HFFc6 (cell line): ENCODE measurements at regions not wholly inside any gene's neighbourhood (a gene's known extent, or its start where the extent isn't known, plus 50 kb on each side); places are given as distances from the start of the nearest gene placed in this dataset.
A peak's percentile ranks its signal among the peaks of the same experiment; 100 is the strongest.

Experiments
- DNase-seq: peaks from one replicate; pipeline ENCODE4 v3.0.0-alpha.2; 2018
- H3K27ac Mint-ChIP-seq: 2 replicates; pipeline ENCODE4 v1.8.0; 2020; ENCODE audit warnings: mild to moderate bottlenecking, mixed read lengths
- H3K27me3 Mint-ChIP-seq: 2 replicates; pipeline ENCODE4 v1.8.0; 2021; ENCODE audit warnings: mild to moderate bottlenecking, moderate library complexity, mixed read lengths; ENCODE audit not compliant: insufficient read depth
- H3K36me3 Mint-ChIP-seq: 2 replicates; pipeline ENCODE4 v1.8.0; 2021; ENCODE audit warnings: low read depth, mixed read lengths
- H3K4me1 Mint-ChIP-seq: 2 replicates; pipeline ENCODE4 v1.8.0; 2020; ENCODE audit warnings: low read depth, mixed read lengths
- H3K4me3 Mint-ChIP-seq: 2 replicates; pipeline ENCODE4 v1.8.0; 2020; ENCODE audit warnings: mild to moderate bottlenecking, moderate library complexity, mixed read lengths
- H3K9me3 Mint-ChIP-seq: 2 replicates; pipeline ENCODE4 v1.8.0; 2020; ENCODE audit warnings: mild to moderate bottlenecking, mixed read lengths
- TF ChIP-seq, protein P1 (sequence below): fragments of 200-600 bp; sonication (generic); IDR thresholded peaks from 2 replicates; pipeline ENCODE4 v1.5.0; 2021; ENCODE audit warnings: antibody characterized with exemption, mild to moderate bottlenecking

DNA sequence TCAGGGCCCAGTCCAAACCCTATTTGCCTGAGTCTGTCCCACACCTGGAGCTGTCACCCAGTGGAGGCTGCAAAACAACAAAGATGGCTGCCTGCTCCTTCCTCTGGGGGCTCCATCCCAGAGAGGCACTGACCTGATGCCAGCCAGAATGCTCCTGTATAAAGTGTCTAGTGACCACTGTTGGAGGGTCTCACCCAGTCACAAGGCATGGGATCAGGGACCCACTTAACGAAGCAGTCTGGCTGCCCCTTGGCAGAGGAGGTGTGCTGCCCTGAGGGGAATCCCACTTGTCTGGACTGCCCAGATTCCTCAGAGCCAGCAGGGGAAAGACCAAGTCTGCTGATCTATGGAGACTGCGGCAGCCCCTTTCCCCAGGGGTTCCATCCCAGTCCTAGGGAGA lies 241.6 kb downstream of the CDH26 start:
- DNase-seq = no peak
- TF ChIP-seq, protein P1, sequence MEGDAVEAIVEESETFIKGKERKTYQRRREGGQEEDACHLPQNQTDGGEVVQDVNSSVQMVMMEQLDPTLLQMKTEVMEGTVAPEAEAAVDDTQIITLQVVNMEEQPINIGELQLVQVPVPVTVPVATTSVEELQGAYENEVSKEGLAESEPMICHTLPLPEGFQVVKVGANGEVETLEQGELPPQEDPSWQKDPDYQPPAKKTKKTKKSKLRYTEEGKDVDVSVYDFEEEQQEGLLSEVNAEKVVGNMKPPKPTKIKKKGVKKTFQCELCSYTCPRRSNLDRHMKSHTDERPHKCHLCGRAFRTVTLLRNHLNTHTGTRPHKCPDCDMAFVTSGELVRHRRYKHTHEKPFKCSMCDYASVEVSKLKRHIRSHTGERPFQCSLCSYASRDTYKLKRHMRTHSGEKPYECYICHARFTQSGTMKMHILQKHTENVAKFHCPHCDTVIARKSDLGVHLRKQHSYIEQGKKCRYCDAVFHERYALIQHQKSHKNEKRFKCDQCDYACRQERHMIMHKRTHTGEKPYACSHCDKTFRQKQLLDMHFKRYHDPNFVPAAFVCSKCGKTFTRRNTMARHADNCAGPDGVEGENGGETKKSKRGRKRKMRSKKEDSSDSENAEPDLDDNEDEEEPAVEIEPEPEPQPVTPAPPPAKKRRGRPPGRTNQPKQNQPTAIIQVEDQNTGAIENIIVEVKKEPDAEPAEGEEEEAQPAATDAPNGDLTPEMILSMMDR = no peak
- H3K36me3 Mint-ChIP-seq = no peaks in the 10 kb centered on the region
- no peak overlapping the region for H3K27ac Mint-ChIP-seq
- H3K4me3 Mint-ChIP-seq = no peak overlapping the region
- peaks cover 14% of the 10 kb centered on the region for H3K4me1 Mint-ChIP-seq
- peaks cover 3% of the 10 kb centered on the region for H3K27me3 Mint-ChIP-seq
- peaks cover 12% of the 10 kb centered on the region for H3K9me3 Mint-ChIP-seq

DNA sequence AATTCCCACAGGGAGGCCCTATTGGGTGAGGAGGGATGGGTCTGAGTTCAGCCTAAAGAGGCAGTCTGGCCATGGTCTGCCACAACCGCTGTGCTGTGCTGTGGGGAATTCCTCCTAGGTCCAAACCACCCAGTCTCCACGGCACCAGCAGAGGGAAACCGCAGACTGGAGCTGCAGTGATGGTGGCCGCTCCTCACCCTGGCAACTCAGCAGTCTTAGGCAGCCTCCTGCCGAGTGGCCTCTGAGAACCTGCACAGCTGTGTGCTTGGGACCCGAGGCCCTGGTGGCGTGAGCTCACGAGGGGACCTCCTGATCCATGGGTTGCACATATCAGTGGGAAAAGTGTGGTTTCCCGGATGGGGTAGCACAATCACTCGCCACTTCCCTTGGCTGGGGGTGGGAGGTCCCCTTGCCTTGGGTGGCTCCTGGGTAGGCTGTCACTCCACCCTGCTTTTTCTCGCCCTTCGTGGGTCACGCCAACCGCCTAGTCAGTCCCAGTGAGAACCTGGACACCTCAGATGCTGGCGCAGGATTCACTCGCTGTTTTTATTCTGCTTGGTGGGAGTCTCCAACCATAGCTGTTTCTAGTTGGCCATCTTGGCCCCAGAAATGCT lies 242.2 kb downstream of the CDH26 start:
- Mint-ChIP-seq H3K9me3 (peaks cover 11% of the 10 kb centered on the region), H3K4me1 (peaks cover 14% of the 10 kb centered on the region), H3K27me3 (peaks cover 3% of the 10 kb centered on the region), H3K4me3 (no peak overlapping the region), H3K27ac (no peak overlapping the region), H3K36me3 (no peaks in the 10 kb centered on the region)
- DNase-seq = no peak
- TF ChIP-seq, protein P1 = no peak

DNA sequence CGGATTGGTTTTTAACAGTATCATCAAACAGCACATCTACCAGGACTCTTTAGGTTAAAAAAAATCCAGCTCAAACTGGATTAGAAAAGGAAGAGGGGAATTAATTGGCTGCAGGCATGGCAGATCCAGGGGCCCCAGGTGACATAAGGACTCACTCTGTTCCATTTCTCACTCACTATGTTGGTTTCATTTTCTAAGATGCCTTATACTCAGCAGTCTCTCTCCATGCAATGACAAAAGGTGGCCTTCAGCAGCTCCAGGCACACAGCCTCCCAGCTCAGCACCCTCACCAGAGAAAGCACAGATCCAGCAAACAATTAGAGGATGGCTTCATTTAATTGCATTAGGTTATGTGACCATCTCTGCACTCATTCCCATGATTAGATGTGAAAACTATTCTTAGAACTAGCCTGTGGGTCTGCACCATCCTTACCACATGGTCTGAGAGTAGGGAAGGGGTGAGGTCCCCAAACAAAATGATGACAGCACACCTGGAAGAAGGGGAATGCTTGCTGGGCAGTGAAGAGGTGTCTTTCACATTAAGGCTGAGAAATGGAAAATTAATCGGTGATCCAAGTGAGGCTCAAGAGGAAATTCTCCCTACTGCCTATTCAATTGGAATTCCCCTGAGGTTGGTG lies 243.1 kb downstream of the CDH26 start:
- DNase-seq = no peak
- peaks cover 3% of the 10 kb centered on the region for H3K27me3 Mint-ChIP-seq

DNA sequence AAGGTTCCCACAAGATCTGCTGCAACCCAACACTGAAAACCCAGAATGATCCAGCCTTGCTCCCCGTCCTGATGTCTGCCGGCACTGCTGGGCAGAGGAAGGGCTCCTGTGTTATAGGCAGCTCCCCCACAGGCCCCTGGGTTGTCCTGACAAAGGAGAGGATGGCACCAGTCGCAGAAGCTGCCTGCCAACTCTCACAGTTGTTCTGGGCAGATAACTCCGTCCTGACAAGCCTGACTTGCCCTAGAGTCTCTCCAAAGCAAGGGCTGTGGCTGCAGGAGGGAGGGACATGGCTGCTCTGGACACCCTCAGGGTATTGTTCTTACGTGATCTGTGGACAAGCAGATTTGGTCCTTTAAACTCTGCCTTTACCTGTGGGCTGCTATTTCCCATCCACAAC lies 243.8 kb downstream of the CDH26 start:
- Mint-ChIP-seq H3K4me3 (no peak overlapping the region), H3K9me3 (peaks cover 8% of the 10 kb centered on the region; the same call in 1 of the 2 replicates), H3K4me1 (peaks cover 19% of the 10 kb centered on the region), H3K36me3 (no peaks in the 10 kb centered on the region), H3K27ac (no peak overlapping the region), H3K27me3 (peaks cover 3% of the 10 kb centered on the region)
- no peak for DNase-seq
- TF ChIP-seq, protein P1 = no peak

More for the DNA sequence above, 243.1 kb downstream of the CDH26 start:
- Mint-ChIP-seq H3K9me3 (peaks cover 8% of the 10 kb centered on the region; the same call in 1 of the 2 replicates), H3K4me1 (peaks cover 17% of the 10 kb centered on the region), H3K4me3 (no peak overlapping the region), H3K36me3 (no peaks in the 10 kb centered on the region), H3K27ac (no peak overlapping the region)
- TF ChIP-seq, protein P1 = no peak

DNA sequence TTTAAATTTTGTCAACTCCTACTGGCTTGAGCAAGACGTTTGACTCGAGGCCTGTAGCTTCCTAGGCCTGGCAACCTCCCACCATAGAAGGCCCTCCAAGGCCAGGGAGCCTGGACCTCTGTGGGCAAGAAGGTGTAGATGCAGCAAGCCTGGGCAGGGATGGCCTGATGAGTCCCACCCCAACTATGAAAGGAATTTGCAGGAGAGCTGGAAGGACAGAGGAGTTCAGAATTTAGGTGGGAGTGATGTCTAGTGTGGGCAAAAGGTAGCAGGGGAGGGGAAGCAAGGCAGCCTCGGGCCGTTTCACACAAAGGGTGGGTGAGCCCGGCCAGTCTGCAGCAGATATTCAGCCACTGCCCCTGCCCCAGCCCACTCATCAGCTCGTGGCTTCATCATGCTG lies 245.2 kb downstream of the CDH26 start:
- TF ChIP-seq, protein P1 = no peak
- H3K27ac Mint-ChIP-seq = no peak overlapping the region
- peak; percentile 25 for DNase-seq

More for the DNA sequence above, 245.2 kb downstream of the CDH26 start:
- H3K9me3 Mint-ChIP-seq = peaks cover 6% of the 10 kb centered on the region; the same call in 1 of the 2 replicates
- peaks cover 22% of the 10 kb centered on the region for H3K4me1 Mint-ChIP-seq
- peaks cover 2% of the 10 kb centered on the region for H3K27me3 Mint-ChIP-seq
- H3K36me3 Mint-ChIP-seq = no peaks in the 10 kb centered on the region
- H3K4me3 Mint-ChIP-seq = no peak overlapping the region
